HG02642 (cell line): ENCODE measurements at regions not wholly inside any gene's neighbourhood (a gene's known extent, or its start where the extent isn't known, plus 50 kb on each side); places are given as distances from the start of the nearest gene placed in this dataset.

Source experiments
- ATAC-seq: cut with Tn5 transposase; IDR thresholded peaks from one replicate; pipeline ENCODE4 v1.9.1; 2021; ENCODE audit warnings: mild to moderate bottlenecking; ENCODE audit not compliant: unreplicated experiment, poor library complexity

GRCh38 chr6:113445201-113445600 lies 411.9 kb upstream of the MARCKS start:
- no peak for ATAC-seq

- ATAC-seq = no peak
These were observed 409.9 kb upstream of the MARCKS start for GRCh38 chr6:113447088-113447831.

GRCh38 chr6:113449051-113449450 lies 408.1 kb upstream of the MARCKS start:
- no peak for ATAC-seq

GRCh38 chr6:113450061-113450465 lies 407.1 kb upstream of the MARCKS start:
- ATAC-seq = no peak

GRCh38 chr6:113451049-113451448 lies 406.1 kb upstream of the MARCKS start:
- no peak for ATAC-seq

GRCh38 chr6:113457198-113457597 lies 399.9 kb upstream of the MARCKS start:
- no peak for ATAC-seq

GRCh38 chr6:113457751-113458150 lies 399.4 kb upstream of the MARCKS start:
- ATAC-seq = no peak

GRCh38 chr6:113458368-113459010 lies 398.7 kb upstream of the MARCKS start:
- ATAC-seq = no peak

GRCh38 chr6:113461153-113461932 lies 395.8 kb upstream of the MARCKS start:
- ATAC-seq = no peak

GRCh38 chr6:113464536-113464935 lies 392.6 kb upstream of the MARCKS start:
- ATAC-seq = no peak

- no peak for ATAC-seq
These were observed 392.2 kb upstream of the MARCKS start for GRCh38 chr6:113464960-113465359.

- ATAC-seq = no peak
These were observed 390.6 kb upstream of the MARCKS start for GRCh38 chr6:113466526-113466925.

- no peak for ATAC-seq
These were observed 381.8 kb upstream of the MARCKS start for GRCh38 chr6:113475392-113475791.

- no peak for ATAC-seq
These were observed 380.0 kb upstream of the MARCKS start for GRCh38 chr6:113476937-113477839.

GRCh38 chr6:113480616-113481015 lies 376.5 kb upstream of the MARCKS start:
- no peak for ATAC-seq

GRCh38 chr6:113481458-113481857 lies 375.7 kb upstream of the MARCKS start:
- no peak for ATAC-seq

- ATAC-seq = no peak
These were observed 375.2 kb upstream of the MARCKS start for GRCh38 chr6:113481910-113482309.

GRCh38 chr6:113482771-113483170 lies 374.4 kb upstream of the MARCKS start:
- no peak for ATAC-seq

- ATAC-seq = no peak
These were observed 370.9 kb upstream of the MARCKS start for GRCh38 chr6:113486199-113486598.

GRCh38 chr6:113487489-113488058 lies 369.6 kb upstream of the MARCKS start:
- no peak for ATAC-seq
